ENCODE measurements at regions not wholly inside any gene's neighbourhood (a gene's known extent, or its start where the extent isn't known, plus 50 kb on each side); places are given as distances from the start of the nearest gene placed in this dataset.

DNA sequence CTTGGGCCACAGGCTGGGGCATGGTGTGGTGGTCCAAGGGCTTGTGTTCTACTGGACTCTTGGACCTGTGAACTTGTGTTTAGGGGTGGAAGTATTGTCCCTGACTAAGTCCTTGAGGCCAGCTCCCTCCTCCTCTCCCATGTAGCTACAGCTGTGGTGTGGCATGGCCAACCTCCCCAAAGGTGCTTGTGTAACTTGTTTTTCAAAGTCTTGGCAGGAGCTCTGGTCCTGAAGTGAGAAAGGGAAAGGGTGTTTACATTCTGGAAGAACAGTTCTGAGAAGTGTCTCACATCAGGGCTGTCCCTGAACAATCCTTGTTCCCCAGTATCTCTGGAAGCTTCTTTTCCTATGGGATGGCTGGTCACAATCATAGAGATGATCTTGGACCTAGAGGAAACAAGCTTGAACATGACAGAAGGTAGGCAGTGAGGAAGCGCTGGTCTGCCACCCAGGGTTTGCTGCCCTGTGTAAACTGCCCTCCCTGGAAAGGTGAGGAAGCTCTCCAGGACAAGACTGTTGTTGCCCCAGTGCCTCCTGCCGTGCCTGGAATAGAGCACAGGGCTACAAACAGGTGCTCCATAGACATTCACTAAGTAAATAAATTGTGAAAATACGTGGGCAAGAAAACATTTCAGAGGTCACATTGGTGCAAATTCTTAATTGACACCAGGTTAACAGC, 64.6 kb upstream of the KLF9 start:
- DNase-seq = no peak

- no peak for DNase-seq
Observed at GRCh38 chr9:70477907-70478480, 63.5 kb upstream of the KLF9 start.

DNA sequence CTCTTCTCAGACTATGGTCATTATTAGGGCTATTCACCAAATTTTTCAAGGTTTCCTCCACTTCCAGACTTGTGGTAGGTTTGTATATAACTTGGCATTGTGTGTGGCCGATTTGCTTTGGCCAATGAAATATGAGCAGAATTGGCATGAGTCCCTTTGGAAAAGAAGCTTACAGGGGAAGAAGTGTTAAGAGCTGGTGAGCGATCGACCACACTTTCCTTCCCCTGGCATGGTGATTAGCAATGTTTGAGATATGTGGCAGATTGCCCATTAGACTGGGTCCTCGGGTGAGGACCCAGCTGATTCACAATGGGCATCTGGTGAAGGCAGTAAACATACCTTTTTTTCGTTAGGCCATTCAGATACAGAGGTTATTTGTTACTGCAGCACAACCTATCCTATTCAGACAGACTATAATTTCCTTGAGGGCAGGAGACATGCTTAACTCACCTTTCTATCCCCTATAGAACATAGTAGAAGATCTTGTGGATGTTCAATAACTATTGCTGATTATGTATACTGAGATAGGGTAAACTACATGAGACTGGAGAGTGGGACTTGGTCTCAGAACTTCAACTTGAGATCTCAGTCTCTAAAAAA, 62.8 kb upstream of the KLF9 start:
- DNase-seq = peak in 1 of 2 experiments; percentile 34

GRCh38 chr9:70475211-70475610, 60.8 kb upstream of the KLF9 start:
- DNase-seq = no peak

GRCh38 chr9:70474413-70474812, 60.0 kb upstream of the KLF9 start:
- no peak for DNase-seq

DNA sequence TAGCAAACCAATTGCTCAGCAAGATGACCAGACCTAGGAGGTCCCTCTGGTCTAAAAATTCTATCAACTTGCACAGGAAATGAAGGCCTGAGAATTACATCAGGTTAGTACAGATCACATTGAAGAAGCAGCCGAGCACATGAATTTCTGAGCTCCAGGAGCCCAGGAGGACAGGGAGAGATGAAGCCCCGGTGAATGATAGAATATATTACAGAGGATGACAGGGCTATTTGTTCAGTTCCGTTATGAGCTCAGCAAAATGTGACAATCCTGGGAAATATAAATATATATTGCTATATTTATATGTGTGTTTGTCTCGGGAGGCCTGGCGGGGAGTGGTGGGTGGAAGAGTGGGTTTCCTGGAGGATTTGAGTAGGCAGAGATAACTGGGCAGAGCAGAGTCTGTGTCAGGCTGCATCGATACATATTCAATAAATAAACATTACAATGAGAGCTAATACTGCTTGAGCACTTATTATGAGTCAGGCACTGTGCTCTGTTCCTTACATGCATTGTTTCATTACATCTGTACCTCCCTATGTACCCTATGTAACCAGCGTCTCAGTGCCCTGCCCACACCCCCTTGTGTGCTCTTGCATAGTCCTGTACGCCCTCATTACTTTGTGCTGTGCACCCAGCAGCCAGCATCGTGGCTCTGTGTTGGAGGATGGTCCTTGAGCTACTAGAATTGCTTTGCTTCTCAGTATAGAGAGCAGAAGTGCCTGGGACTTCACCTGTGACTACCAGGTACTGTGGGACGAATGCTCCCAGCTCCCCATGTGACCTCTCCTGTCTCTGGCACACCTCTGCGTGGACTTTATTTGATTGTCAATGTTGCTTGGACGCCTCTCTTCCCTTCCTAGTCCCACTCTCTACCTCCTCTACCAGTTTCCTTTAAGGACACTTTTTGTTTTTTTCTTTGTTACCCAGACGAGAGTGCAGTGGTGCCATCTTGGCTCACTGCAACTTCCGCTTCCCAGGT, 58.1 kb upstream of the KLF9 start:
- no peak for DNase-seq

DNA sequence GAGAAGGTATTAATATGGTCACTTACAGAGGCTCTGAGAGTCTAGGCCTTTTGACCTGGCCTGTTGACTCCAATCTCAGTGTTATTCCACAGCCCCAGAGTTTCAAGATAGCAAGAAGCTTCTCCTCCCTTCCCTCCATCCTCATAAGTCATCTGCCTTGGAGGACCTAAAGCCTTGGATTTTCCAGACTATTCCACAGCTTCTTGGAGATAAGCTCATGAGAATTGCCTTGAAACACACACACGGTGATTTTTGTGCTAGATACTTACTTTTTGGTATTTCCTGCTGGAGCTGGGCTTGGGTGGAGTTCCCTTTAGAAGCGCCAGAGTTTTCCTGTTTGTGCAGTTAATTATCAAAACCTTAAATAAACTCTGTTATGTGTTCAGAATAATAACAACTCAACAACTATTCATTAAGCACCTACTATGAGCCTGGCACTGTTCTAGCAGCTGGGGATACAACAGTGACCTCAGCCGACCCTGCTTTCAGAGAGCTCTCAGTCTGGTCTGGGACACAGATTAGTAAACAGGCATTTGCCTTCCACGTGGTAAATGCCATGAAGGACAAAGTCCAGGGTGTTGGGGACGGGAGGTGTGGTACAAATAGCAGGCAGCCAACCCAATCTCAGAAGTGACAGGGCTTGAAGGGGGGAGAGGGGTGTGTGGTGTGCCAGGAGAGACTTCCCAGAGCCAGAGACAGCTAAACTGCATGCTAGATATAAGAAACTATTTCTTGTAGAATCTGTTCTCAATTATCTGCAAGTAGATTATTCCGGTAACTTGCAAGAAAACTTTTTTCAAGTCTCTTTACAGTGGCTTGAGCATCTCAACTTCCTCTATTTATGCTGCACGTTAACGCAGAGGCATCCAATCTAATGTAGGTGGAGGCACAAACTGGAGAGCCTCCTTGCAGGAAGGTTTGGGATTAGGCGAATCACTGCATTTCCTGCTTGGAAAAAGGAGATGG, 55.9 kb upstream of the KLF9 start:
- no peak for DNase-seq

DNA sequence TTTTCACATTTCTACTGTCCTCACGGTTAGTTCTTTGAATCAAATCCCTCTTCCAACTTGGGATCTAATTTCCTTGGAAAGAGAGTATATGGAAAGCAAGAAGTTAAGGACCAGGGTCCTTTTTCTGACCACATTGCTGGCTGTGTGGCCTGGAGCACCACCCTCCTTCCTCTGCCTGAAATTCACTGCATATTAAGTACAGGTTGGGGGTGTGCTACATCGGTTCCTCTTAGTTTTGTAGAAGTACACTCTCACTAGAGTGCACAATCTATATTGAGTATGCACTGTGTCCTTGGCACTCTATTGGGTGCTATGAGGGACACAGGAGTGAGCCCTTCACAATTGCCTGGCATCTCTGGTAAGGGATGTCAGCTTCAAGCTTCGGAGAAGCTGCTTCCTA, 53.8 kb upstream of the KLF9 start:
- DNase-seq = no peak

GRCh38 chr9:70466976-70467561, 52.6 kb upstream of the KLF9 start:
- no peak for DNase-seq

DNA sequence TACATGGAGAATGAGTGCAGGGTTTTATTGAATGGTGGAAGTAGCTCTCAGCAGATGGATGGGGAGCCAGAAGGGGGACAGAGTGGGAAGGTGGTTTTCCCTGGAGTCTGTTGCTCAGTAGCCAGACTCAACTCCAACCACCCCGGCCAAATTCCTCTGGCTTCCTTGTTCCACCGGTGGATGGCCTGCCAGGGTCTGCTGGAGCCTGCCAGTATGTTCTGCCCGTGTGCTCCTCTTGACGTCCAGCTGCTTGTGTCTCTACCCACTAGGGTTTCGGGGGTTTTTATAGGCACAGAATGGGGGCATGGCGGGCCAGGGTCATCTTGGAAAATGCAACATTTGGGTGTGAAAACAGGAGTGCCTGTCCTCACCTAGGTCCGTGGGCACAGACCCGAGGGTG, 51.4 kb upstream of the KLF9 start:
- DNase-seq = peak in 1 of 2 experiments; percentile 44

GRCh38 chr9:70465398-70465797, 50.9 kb upstream of the KLF9 start:
- DNase-seq = no peak
